Fibroblast of lung (primary cell): ENCODE measurements at regions not wholly inside any gene's neighbourhood (a gene's known extent, or its start where the extent isn't known, plus 50 kb on each side); places are given as distances from the start of the nearest gene placed in this dataset.

Source experiments
- DNase-seq, 2 donors: peaks; one replicate each; pipeline versions ENCODE4 v3.0.0 to v3.0.0-alpha.2; 2010; ENCODE audit warnings: low read depth in 2 of 2
- H2AFZ ChIP-seq: 2 replicates; pipeline ENCODE4 v1.5.1; 2012; ENCODE audit warnings: low read length, control low read depth, inconsistent platforms
- H3K27ac ChIP-seq: 2 replicates; pipeline ENCODE4 v1.5.1; 2011; ENCODE audit warnings: low read length, control low read depth; ENCODE audit not compliant: insufficient read depth
- H3K27me3 ChIP-seq: 2 replicates; pipeline ENCODE4 v1.5.1; 2011; ENCODE audit warnings: mild to moderate bottlenecking, low read length; ENCODE audit not compliant: control insufficient read depth, insufficient read depth
- H3K36me3 ChIP-seq: 2 replicates; pipeline ENCODE4 v1.5.1; 2011; ENCODE audit warnings: low read length; ENCODE audit not compliant: control insufficient read depth, insufficient read depth
- H3K4me1 ChIP-seq: 2 replicates; pipeline ENCODE4 v1.5.1; 2011; ENCODE audit warnings: low read length; ENCODE audit not compliant: control insufficient read depth, insufficient read depth; ENCODE audit errors: extremely low read depth
- H3K4me2 ChIP-seq: 2 replicates; pipeline ENCODE4 v1.5.1; 2011; ENCODE audit warnings: low read length, control low read depth; ENCODE audit not compliant: insufficient read depth; ENCODE audit errors: extremely low read depth
- H3K4me3 ChIP-seq, 4 experiments: fragments of 200-600 bp in 1 of 4; sonication (generic) in 1 of 4; replicated peaks in 1 of 4; 2 replicates each; pipeline ENCODE4 v1.5.1; 2011 to 2016; ENCODE audit warnings: low read length in 4 of 4, low read depth in 3 of 4, mild to moderate bottlenecking in 3 of 4, control low read depth in 2 of 4, inconsistent platforms in 1 of 4, mixed read lengths in 1 of 4; ENCODE audit not compliant: insufficient read depth in 1 of 4; ENCODE audit errors: control extremely low read depth in 1 of 4
- H3K79me2 ChIP-seq: 2 replicates; pipeline ENCODE4 v1.5.1; 2012; ENCODE audit warnings: mild to moderate bottlenecking, low read length, inconsistent platforms; ENCODE audit not compliant: control insufficient read depth, insufficient read depth
- H3K9ac ChIP-seq: 2 replicates; pipeline ENCODE4 v1.5.1; 2011; ENCODE audit warnings: mild to moderate bottlenecking, low read length, control low read depth; ENCODE audit not compliant: insufficient read depth
- H3K9me3 ChIP-seq: 2 replicates; pipeline ENCODE4 v1.5.1; 2012; ENCODE audit warnings: low read depth, low read length; ENCODE audit not compliant: control insufficient read depth, insufficient read depth
- H4K20me1 ChIP-seq: 2 replicates; pipeline ENCODE4 v1.5.1; 2011; ENCODE audit warnings: low read length; ENCODE audit not compliant: control insufficient read depth, insufficient read depth; ENCODE audit errors: extremely low read depth
- CTCF ChIP-seq, 2 donors: IDR thresholded peaks in 1 of 2; conservative IDR thresholded peaks in 1 of 2; 1 replicate in 1 of 2; 2 replicates in 1 of 2; pipeline ENCODE4 v1.5.1; 2011 to 2012; ENCODE audit warnings: low read length in 2 of 2, control low read depth in 1 of 2, inconsistent platforms in 1 of 2, low read depth in 1 of 2, mild to moderate bottlenecking in 1 of 2
- EZH2 ChIP-seq: IDR thresholded peaks from 2 replicates; pipeline ENCODE4 v1.5.1; 2012; ENCODE audit warnings: low read length, control low read depth, mild to moderate bottlenecking; ENCODE audit errors: missing control alignments

- Histone ChIP-seq H3K36me3 (no peaks in the 10 kb centered on the region), H3K4me1 (no peaks in the 10 kb centered on the region), H3K79me2 (no peaks in the 10 kb centered on the region), H3K9ac (no peak overlapping the region), H3K9me3 (no peaks in the 10 kb centered on the region), H4K20me1 (no peaks in the 10 kb centered on the region), H2AFZ (no peak overlapping the region), H3K27ac (no peak overlapping the region), H3K27me3 (no peaks in the 10 kb centered on the region), H3K4me3 (peak overlapping the region in 1 of 4 experiments; percentile 1), H3K4me2 (no peak overlapping the region)
- TF ChIP-seq CTCF (conservative IDR thresholded peaks at IDR 0.05 in 1 of 2, IDR thresholded peaks at IDR 0.05 in 1 of 2; ENCODE audit: low read depth in 1 of 2, low read length in 2 of 2) (peak; percentile 59 to 81), EZH2 (no peak)
- peak; percentile 44 to 64 for DNase-seq
Measured at GRCh38 chr4:143773998-143774895, 73.8 kb upstream of the FREM3 start.

- no peak for DNase-seq
- H3K27me3 ChIP-seq = no peaks in the 10 kb centered on the region
- no peaks in the 10 kb centered on the region for H3K36me3 ChIP-seq
- no peaks in the 10 kb centered on the region for H3K9me3 ChIP-seq
- H4K20me1 ChIP-seq = no peaks in the 10 kb centered on the region
- TF ChIP-seq EZH2 (no peak), CTCF (conservative IDR thresholded peaks at IDR 0.05 in 1 of 2, IDR thresholded peaks at IDR 0.05 in 1 of 2; ENCODE audit: low read depth in 1 of 2, low read length in 2 of 2) (no peak)
- no peak overlapping the region for H2AFZ ChIP-seq
- no peaks in the 10 kb centered on the region for H3K4me1 ChIP-seq
- H3K79me2 ChIP-seq = no peaks in the 10 kb centered on the region
- H3K4me2 ChIP-seq = no peak overlapping the region
- H3K4me3 ChIP-seq = no peak overlapping the region
- H3K27ac ChIP-seq = no peak overlapping the region
- H3K9ac ChIP-seq = no peak overlapping the region
Measured at GRCh38 chr4:143771269-143771668, 70.8 kb upstream of the FREM3 start.

GRCh38 chr4:143768007-143768591 lies 67.6 kb upstream of the FREM3 start:
- no peaks in the 10 kb centered on the region for H3K4me1 ChIP-seq
- no peak overlapping the region for H3K4me2 ChIP-seq
- H3K4me3 ChIP-seq = no peak overlapping the region
- H2AFZ ChIP-seq = no peak overlapping the region
- H3K36me3 ChIP-seq = no peaks in the 10 kb centered on the region
- H3K27me3 ChIP-seq = no peaks in the 10 kb centered on the region
- no peaks in the 10 kb centered on the region for H3K79me2 ChIP-seq
- no peak for TF ChIP-seq EZH2
- no peak for TF ChIP-seq CTCF (conservative IDR thresholded peaks at IDR 0.05 in 1 of 2, IDR thresholded peaks at IDR 0.05 in 1 of 2; ENCODE audit: low read depth in 1 of 2, low read length in 2 of 2)
- no peaks in the 10 kb centered on the region for H3K9me3 ChIP-seq
- DNase-seq = peak; percentile 4 to 64
- no peak overlapping the region for H3K9ac ChIP-seq
- no peak overlapping the region for H3K27ac ChIP-seq
- H4K20me1 ChIP-seq = no peaks in the 10 kb centered on the region
